Epidermal melanocyte (primary cell): ENCODE measurements at regions not wholly inside any gene's neighbourhood (a gene's known extent, or its start where the extent isn't known, plus 50 kb on each side); places are given as distances from the start of the nearest gene placed in this dataset.
A peak's percentile ranks its signal among the peaks of the same experiment; 100 is the strongest.
"Not testable (repeated sequence)": the region's sequence is repeated elsewhere in the genome, so short reads cannot be mapped to it uniquely, and the experiment has no call there.

Experiments
- DNase-seq: peaks from one replicate; pipeline ENCODE4 v3.0.0; 2011; ENCODE audit warnings: low spot score; ENCODE audit not compliant: insufficient read length

- DNase-seq, result no peak
Measured at GRCh38 chr3:126292318-126293070, 64.7 kb downstream of the KLF15 start.

- DNase-seq, result no peak
Measured at GRCh38 chr3:126291537-126291936, 65.7 kb downstream of the KLF15 start.

GRCh38 chr3:126291061-126291460 lies 66.1 kb downstream of the KLF15 start:
- DNase-seq, result no peak

- DNase-seq, result no peak
Measured at GRCh38 chr3:126290325-126290724, 66.9 kb downstream of the KLF15 start.

- no peak for DNase-seq
Measured at GRCh38 chr3:126289096-126289495, 68.1 kb downstream of the KLF15 start.

GRCh38 chr3:126288314-126288713 lies 68.9 kb downstream of the KLF15 start:
- DNase-seq, result no peak

GRCh38 chr3:126287536-126288241 lies 69.5 kb downstream of the KLF15 start:
- DNase-seq, result peak; percentile 50

- no peak for DNase-seq
Measured at GRCh38 chr3:126287171-126287535, 70.1 kb downstream of the KLF15 start.

- no peak for DNase-seq
Measured at GRCh38 chr3:126285369-126285768, 71.8 kb downstream of the KLF15 start.

- DNase-seq, result no peak
Measured at GRCh38 chr3:126284258-126284904, 72.8 kb downstream of the KLF15 start.

- DNase-seq, result not testable (repeated sequence)
Measured at GRCh38 chr3:126283651-126284050, 73.6 kb downstream of the KLF15 start.

GRCh38 chr3:126279853-126280252 lies 77.4 kb downstream of the KLF15 start:
- no peak for DNase-seq

GRCh38 chr3:126277629-126278378 lies 79.4 kb downstream of the KLF15 start:
- no peak for DNase-seq

GRCh38 chr3:126275620-126275904 lies 81.6 kb downstream of the KLF15 start:
- DNase-seq, result no peak

GRCh38 chr3:126274735-126275619 lies 82.2 kb downstream of the KLF15 start:
- no peak for DNase-seq

GRCh38 chr3:126270145-126270811 lies 86.9 kb downstream of the KLF15 start:
- DNase-seq, result no peak

GRCh38 chr3:126269354-126269753 lies 87.9 kb downstream of the KLF15 start:
- DNase-seq, result no peak

- DNase-seq, result no peak
Measured at GRCh38 chr3:126268866-126269265, 88.3 kb downstream of the KLF15 start.

- no peak for DNase-seq
Measured at GRCh38 chr3:126267976-126268615, 87.7 kb upstream of the ALDH1L1 start.
